HepG2 (cell line): ENCODE measurements at regions not wholly inside any gene's neighbourhood (a gene's known extent, or its start where the extent isn't known, plus 50 kb on each side); places are given as distances from the start of the nearest gene placed in this dataset.

Source experiments
- ATAC-seq: fragments of 200-7000 bp; cut with Tn5 transposase; 3 replicates; pipeline ENCODE4 v1.9.1; 2020; ENCODE audit warnings: mild to moderate bottlenecking, moderate library complexity
- BruUV-seq: library from RNA; stranded (reverse); fragments of 400-500 nt; replicated peaks from 2 replicates; lab custom pipeline; 2021; lab: Mats Ljungman, UMichigan
- CTCF ChIA-PET: fragments of 300-600 bp; formaldehyde crosslinking; extraction: SDS; loops from one replicate; lab custom pipeline; 2021; ENCODE audit warnings: low total read pairs, inconsistent platforms, low intra/inter-chr PET ratio; lab: Yijun Ruan, JAX
- POLR2A ChIA-PET: fragments of 350-600 bp; sonication (Branson Sonifier 250); formaldehyde crosslinking; loops from one replicate; lab custom pipeline; 2020; ENCODE audit warnings: antibody characterized with exemption, inconsistent platforms; lab: Yijun Ruan, JAX
- DNase-seq: peaks from one replicate; pipeline ENCODE4 v3.0.0-alpha.2; 2015; ENCODE audit warnings: low spot score
- FAIRE-seq: peaks from 3 replicates; lab custom pipeline; 2011; peaks lifted over from hg19 to GRCh38; lab: Jason Lieb, UNC
- H2AFZ ChIP-seq: one replicate; pipeline ENCODE4 v1.6.1; 2011; ENCODE audit warnings: low read length, inconsistent platforms
- H3K27ac ChIP-seq: fragments of 300-600 bp; 3 replicates; pipeline ENCODE4 v1.8.0; 2011; ENCODE audit warnings: mixed run types, mild to moderate bottlenecking, mixed read lengths, low read length, inconsistent platforms; ENCODE audit not compliant: insufficient read depth; ENCODE audit errors: extremely low read length
- H3K27me3 ChIP-seq, 2 experiments: fragments of 200-600 bp in 1 of 2; 2 replicates in 1 of 2; 3 replicates in 1 of 2; pipeline versions ENCODE4 v1.6.0 to v1.8.0; 2011; ENCODE audit warnings: low read length in 2 of 2, mild to moderate bottlenecking in 2 of 2, moderate library complexity in 2 of 2, inconsistent platforms in 1 of 2; ENCODE audit not compliant: insufficient read depth in 2 of 2, control insufficient read depth in 1 of 2
- H3K36me3 ChIP-seq, 2 experiments: fragments of 200-600 bp in 1 of 2; replicated peaks in 1 of 2; 2 replicates in 1 of 2; 3 replicates in 1 of 2; pipeline versions ENCODE4 v1.5.1 to v1.8.0; 2011; ENCODE audit warnings: low read length in 2 of 2, inconsistent platforms in 1 of 2; ENCODE audit not compliant: insufficient read depth in 2 of 2, control insufficient read depth in 1 of 2
- H3K4me1 ChIP-seq: 2 replicates; pipeline ENCODE4 v1.5.1; 2012; ENCODE audit warnings: low read length, inconsistent platforms; ENCODE audit not compliant: insufficient read depth
- H3K4me2 ChIP-seq: 2 replicates; pipeline ENCODE4 v1.6.0; 2011; ENCODE audit warnings: low read depth, low read length, inconsistent platforms
- H3K4me3 ChIP-seq, 3 experiments: fragments of 200-600 bp in 1 of 3; sonication (generic), shearing (Covaris generic) in 1 of 3; replicated peaks in 1 of 3; 2 replicates each; pipeline ENCODE4 v1.5.1; 2011 to 2016; ENCODE audit warnings: low read length in 3 of 3, inconsistent platforms in 2 of 3, low read depth in 2 of 3, mild to moderate bottlenecking in 2 of 3, control low read depth in 1 of 3, mixed read lengths in 1 of 3; ENCODE audit not compliant: insufficient read depth in 1 of 3
- H3K79me2 ChIP-seq: one replicate; pipeline ENCODE4 v1.6.1; 2011; ENCODE audit warnings: low read length, inconsistent platforms; ENCODE audit not compliant: insufficient read depth
- H3K9ac ChIP-seq: 2 replicates; pipeline ENCODE4 v1.6.0; 2011; ENCODE audit warnings: mild to moderate bottlenecking, low read depth, low read length, inconsistent platforms; ENCODE audit not compliant: insufficient read depth
- H3K9me3 ChIP-seq: 2 replicates; pipeline ENCODE4 v1.5.1; 2012; ENCODE audit warnings: mild to moderate bottlenecking, low read length
- H4K20me1 ChIP-seq: 2 replicates; pipeline ENCODE4 v1.6.0; 2011; ENCODE audit warnings: inconsistent platforms, mild to moderate bottlenecking, low read length, moderate library complexity; ENCODE audit not compliant: insufficient read depth
- ATF1 ChIP-seq: IDR thresholded peaks from 2 replicates; pipeline ENCODE4 v1.6.1; 2016; ENCODE audit warnings: mild to moderate bottlenecking, control low read depth
- BCL6 ChIP-seq: IDR thresholded peaks from 2 replicates; pipeline ENCODE4 v1.6.1; 2016; ENCODE audit warnings: missing genetic modification reagents, missing compliant biosample characterization
- FOXP1 ChIP-seq, 2 experiments: fragments of 450-650 bp in 1 of 2; IDR thresholded peaks; 2 replicates each; pipeline ENCODE4 v1.6.1; 2017 to 2018; ENCODE audit warnings: antibody characterized with exemption in 1 of 2
- NCOA2 ChIP-seq: sonication (generic); formaldehyde crosslinking; IDR thresholded peaks from 2 replicates; pipeline ENCODE4 v1.8.0; 2022; ENCODE audit warnings: inconsistent platforms
- SALL1 ChIP-seq: sonication (generic); formaldehyde crosslinking; IDR thresholded peaks from 2 replicates; pipeline ENCODE4 v1.8.0; 2022; ENCODE audit warnings: mild to moderate bottlenecking, missing genetic modification reagents
- SOX13 ChIP-seq, 3 experiments: fragments of 450-650 bp in 1 of 3; sonication (generic) in 1 of 3; formaldehyde crosslinking in 1 of 3; IDR thresholded peaks in 2 of 3; conservative IDR thresholded peaks in 1 of 3; 2 replicates each; pipeline versions ENCODE4 v1.5.0 to v1.6.1; 2016 to 2020; ENCODE audit warnings: antibody characterized with exemption in 1 of 3, mild to moderate bottlenecking in 1 of 3, missing compliant biosample characterization in 1 of 3, missing genetic modification reagents in 1 of 3, moderate library complexity in 1 of 3
- SOX5 ChIP-seq: IDR thresholded peaks from 2 replicates; pipeline ENCODE4 v1.6.1; 2016; ENCODE audit warnings: borderline replicate concordance
- ZNF3 ChIP-seq: IDR thresholded peaks from 2 replicates; pipeline ENCODE4 v1.7.0; 2017; ENCODE audit warnings: inconsistent platforms
- ZNF703 ChIP-seq: sonication (generic); formaldehyde crosslinking; IDR thresholded peaks from 2 replicates; pipeline ENCODE4 v1.5.1; 2020; ENCODE audit warnings: missing genetic modification reagents, mild to moderate bottlenecking, moderate library complexity, borderline replicate concordance
- WGBS: methylation state at CpG from one replicate; pipeline ENCODE4 v1.1.6; 2017; ENCODE audit warnings: low lambda C conversion rate; 5-methylcytosine and 5-hydroxymethylcytosine counted together
- in situ Hi-C: cut with HindIII; loops from 2 replicates; pipeline ENCODE4 v1.10.0; 2017; ENCODE audit warnings: low pct_unique_long_range_greater_than_20kb; ENCODE audit not compliant: extremely low pct_ligation_motif_present
- intact Hi-C: fragments of 100-400 bp; cut with micrococcal nuclease; formaldehyde crosslinking; loops from one replicate; pipeline ENCODE4 v1.10.0; 2022; ENCODE audit not compliant: unreplicated experiment
- TF ChIP-seq, protein P1 (sequence below): sonication (generic); formaldehyde crosslinking; IDR thresholded peaks from 2 replicates; pipeline ENCODE4 v1.5.1; 2020; ENCODE audit warnings: mild to moderate bottlenecking, missing genetic modification reagents
- TF ChIP-seq, protein P2 (sequence below): sonication (generic); formaldehyde crosslinking; IDR thresholded peaks from 2 replicates; pipeline ENCODE4 v1.5.0; 2020; ENCODE audit warnings: mild to moderate bottlenecking, low read depth, missing genetic modification reagents, borderline replicate concordance
- TF ChIP-seq, protein P3 (sequence below): sonication (generic); formaldehyde crosslinking; IDR thresholded peaks from 2 replicates; pipeline ENCODE4 v1.5.0; 2020; ENCODE audit warnings: mild to moderate bottlenecking, missing genetic modification reagents
- TF ChIP-seq, protein P4 (sequence below): sonication (generic); formaldehyde crosslinking; IDR thresholded peaks from 2 replicates; pipeline ENCODE4 v1.5.1; 2020; ENCODE audit warnings: missing genetic modification reagents, mild to moderate bottlenecking, borderline replicate concordance
- TF ChIP-seq, protein P5 (sequence below): sonication (generic); formaldehyde crosslinking; IDR thresholded peaks from 2 replicates; pipeline ENCODE4 v1.4.0; 2020; ENCODE audit warnings: missing genetic modification reagents
- TF ChIP-seq, protein P6 (sequence below), 2 experiments: fragments of 450-650 bp in 1 of 2; sonication (generic) in 1 of 2; formaldehyde crosslinking; IDR thresholded peaks; 2 replicates each; pipeline versions ENCODE4 v1.5.0 to v1.8.0; 2020 to 2022; ENCODE audit warnings: mild to moderate bottlenecking in 1 of 2, missing genetic modification reagents in 1 of 2

DNA sequence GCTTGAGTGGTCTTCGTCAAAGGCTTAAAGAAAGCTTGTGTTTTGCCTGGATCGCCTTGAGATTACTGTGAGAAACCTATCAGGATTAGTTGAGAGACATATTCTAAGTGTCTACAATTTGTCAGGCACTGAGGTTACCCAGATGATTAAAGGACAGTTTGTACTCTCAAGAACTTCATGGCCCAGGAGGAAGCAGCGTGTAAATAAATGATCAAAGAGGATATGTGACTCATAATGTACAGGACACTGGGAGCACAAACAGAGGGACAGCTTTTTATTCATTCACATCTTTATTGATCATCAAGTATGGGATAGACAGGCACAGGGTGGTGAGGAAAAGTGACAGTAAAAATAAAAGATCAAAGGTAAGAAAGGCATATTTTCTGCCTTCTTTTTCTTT, 152.6 kb upstream of the FSHR start:
- Histone ChIP-seq H3K27me3 (no peaks in the 10 kb centered on the region), H3K9ac (no peak overlapping the region), H3K4me2 (no peak overlapping the region), H4K20me1 (no peaks in the 10 kb centered on the region), H3K36me3 (no peaks in the 10 kb centered on the region), H2AFZ (no peak overlapping the region), H3K79me2 (no peaks in the 10 kb centered on the region), H3K9me3 (no peaks in the 10 kb centered on the region), H3K27ac (no peak overlapping the region), H3K4me1 (peaks cover 9% of the 10 kb centered on the region), H3K4me3 (no peak overlapping the region; a peak in 1 of 6 replicates)
- ATAC-seq (peak; percentile 86), DNase-seq (peak; percentile 61), FAIRE-seq (no peak)
- intact Hi-C loops (no loop called here), in situ Hi-C loops (no loop called here)
- ChIA-PET POLR2A (no interaction called here), CTCF (no interaction called here)
- WGBS = 1% methylated on average over 3 of the region's 3 CpGs
- no TSS peak for BruUV-seq
- TF ChIP-seq, protein P1, sequence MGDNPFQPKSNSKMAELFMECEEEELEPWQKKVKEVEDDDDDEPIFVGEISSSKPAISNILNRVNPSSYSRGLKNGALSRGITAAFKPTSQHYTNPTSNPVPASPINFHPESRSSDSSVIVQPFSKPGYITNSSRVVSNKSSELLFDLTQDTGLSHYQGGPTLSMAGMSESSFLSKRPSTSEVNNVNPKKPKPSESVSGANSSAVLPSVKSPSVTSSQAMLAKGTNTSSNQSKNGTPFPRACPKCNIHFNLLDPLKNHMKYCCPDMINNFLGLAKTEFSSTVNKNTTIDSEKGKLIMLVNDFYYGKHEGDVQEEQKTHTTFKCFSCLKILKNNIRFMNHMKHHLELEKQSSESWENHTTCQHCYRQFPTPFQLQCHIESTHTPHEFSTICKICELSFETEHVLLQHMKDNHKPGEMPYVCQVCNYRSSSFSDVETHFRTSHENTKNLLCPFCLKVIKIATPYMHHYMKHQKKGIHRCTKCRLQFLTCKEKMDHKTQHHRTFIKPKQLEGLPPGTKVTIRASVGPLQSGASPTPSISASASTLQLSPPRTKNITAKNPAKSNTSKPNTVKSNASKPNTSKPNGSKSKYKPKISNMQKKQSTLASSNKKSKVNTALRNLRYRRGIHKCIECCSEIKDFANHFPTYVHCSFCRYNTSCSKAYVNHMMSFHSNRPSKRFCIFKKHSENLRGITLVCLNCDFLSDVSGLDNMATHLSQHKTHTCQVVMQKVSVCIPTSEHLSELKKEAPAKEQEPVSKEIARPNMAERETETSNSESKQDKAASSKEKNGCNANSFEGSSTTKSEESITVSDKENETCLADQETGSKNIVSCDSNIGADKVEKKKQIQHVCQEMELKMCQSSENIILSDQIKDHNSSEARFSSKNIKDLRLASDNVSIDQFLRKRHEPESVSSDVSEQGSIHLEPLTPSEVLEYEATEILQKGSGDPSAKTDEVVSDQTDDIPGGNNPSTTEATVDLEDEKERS = no peak
- TF ChIP-seq, protein P2, sequence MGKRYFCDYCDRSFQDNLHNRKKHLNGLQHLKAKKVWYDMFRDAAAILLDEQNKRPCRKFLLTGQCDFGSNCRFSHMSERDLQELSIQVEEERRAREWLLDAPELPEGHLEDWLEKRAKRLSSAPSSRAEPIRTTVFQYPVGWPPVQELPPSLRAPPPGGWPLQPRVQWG (CRISPR knock-in tag) = no peak
- no peak for TF ChIP-seq ZNF3 (CRISPR knock-in tag)
- TF ChIP-seq NCOA2 (CRISPR knock-in tag) = peak; percentile 38; the same call in 1 of the 2 replicates
- TF ChIP-seq, protein P3, sequence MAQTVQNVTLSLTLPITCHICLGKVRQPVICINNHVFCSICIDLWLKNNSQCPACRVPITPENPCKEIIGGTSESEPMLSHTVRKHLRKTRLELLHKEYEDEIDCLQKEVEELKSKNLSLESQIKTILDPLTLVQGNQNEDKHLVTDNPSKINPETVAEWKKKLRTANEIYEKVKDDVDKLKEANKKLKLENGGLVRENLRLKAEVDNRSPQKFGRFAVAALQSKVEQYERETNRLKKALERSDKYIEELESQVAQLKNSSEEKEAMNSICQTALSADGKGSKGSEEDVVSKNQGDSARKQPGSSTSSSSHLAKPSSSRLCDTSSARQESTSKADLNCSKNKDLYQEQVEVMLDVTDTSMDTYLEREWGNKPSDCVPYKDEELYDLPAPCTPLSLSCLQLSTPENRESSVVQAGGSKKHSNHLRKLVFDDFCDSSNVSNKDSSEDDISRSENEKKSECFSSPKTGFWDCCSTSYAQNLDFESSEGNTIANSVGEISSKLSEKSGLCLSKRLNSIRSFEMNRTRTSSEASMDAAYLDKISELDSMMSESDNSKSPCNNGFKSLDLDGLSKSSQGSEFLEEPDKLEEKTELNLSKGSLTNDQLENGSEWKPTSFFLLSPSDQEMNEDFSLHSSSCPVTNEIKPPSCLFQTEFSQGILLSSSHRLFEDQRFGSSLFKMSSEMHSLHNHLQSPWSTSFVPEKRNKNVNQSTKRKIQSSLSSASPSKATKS (CRISPR knock-in tag) = no peak
- TF ChIP-seq, protein P4, sequence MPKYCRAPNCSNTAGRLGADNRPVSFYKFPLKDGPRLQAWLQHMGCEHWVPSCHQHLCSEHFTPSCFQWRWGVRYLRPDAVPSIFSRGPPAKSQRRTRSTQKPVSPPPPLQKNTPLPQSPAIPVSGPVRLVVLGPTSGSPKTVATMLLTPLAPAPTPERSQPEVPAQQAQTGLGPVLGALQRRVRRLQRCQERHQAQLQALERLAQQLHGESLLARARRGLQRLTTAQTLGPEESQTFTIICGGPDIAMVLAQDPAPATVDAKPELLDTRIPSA (CRISPR knock-in tag) = no peak
- TF ChIP-seq, protein P5, sequence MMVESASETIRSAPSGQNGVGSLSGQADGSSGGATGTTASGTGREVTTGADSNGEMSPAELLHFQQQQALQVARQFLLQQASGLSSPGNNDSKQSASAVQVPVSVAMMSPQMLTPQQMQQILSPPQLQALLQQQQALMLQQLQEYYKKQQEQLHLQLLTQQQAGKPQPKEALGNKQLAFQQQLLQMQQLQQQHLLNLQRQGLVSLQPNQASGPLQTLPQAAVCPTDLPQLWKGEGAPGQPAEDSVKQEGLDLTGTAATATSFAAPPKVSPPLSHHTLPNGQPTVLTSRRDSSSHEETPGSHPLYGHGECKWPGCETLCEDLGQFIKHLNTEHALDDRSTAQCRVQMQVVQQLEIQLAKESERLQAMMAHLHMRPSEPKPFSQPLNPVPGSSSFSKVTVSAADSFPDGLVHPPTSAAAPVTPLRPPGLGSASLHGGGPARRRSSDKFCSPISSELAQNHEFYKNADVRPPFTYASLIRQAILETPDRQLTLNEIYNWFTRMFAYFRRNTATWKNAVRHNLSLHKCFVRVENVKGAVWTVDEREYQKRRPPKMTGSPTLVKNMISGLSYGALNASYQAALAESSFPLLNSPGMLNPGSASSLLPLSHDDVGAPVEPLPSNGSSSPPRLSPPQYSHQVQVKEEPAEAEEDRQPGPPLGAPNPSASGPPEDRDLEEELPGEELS = peak; percentile 51; the same call in 1 of the 2 replicates
- no peak for TF ChIP-seq SOX13 (IDR thresholded peaks at IDR 0.05)
- peak in 1 of 2 experiments; percentile 44; a peak in 1 of 4 replicates for TF ChIP-seq SOX13 (CRISPR knock-in tag; conservative IDR thresholded peaks at IDR 0.05 in 1 of 2, IDR thresholded peaks at IDR 0.05 in 1 of 2)
- TF ChIP-seq FOXP1 (IDR thresholded peaks at IDR 0.05) = no peak
- TF ChIP-seq FOXP1 (CRISPR knock-in tag; IDR thresholded peaks at IDR 0.05) = peak; percentile 72
- TF ChIP-seq SOX5 (CRISPR knock-in tag) = 0 out of 2 replicates have a peak, but pooled peaks have one; percentile 29
- TF ChIP-seq ATF1 (CRISPR knock-in tag) = peak; percentile 40; the same call in 1 of the 2 replicates
- TF ChIP-seq, protein P6, sequence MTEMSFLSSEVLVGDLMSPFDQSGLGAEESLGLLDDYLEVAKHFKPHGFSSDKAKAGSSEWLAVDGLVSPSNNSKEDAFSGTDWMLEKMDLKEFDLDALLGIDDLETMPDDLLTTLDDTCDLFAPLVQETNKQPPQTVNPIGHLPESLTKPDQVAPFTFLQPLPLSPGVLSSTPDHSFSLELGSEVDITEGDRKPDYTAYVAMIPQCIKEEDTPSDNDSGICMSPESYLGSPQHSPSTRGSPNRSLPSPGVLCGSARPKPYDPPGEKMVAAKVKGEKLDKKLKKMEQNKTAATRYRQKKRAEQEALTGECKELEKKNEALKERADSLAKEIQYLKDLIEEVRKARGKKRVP (CRISPR knock-in tag; IDR thresholded peaks at IDR 0.05) = 0 out of 4 replicates have a peak, but pooled peaks of 1 of the 2 experiments have one; percentile 24
- TF ChIP-seq SALL1 (CRISPR knock-in tag) = no peak
- no peak for TF ChIP-seq BCL6
- TF ChIP-seq ZNF703 (CRISPR knock-in tag) = no peak
